SK-N-SH (cell line): ENCODE measurements at regions not wholly inside any gene's neighbourhood (a gene's known extent, or its start where the extent isn't known, plus 50 kb on each side); places are given as distances from the start of the nearest gene placed in this dataset.

Experiments used
- CTCF ChIA-PET: fragments of 300-600, 350-600 bp; formaldehyde crosslinking; extraction: SDS; loops from one replicate; lab custom pipeline; 2021; lab: Yijun Ruan, JAX
- POLR2A ChIA-PET: fragments of 350-600 bp; sonication (Branson Sonifier 250); formaldehyde crosslinking; extraction: SDS; loops from one replicate; lab custom pipeline; 2020; ENCODE audit warnings: antibody characterized with exemption, inconsistent platforms; lab: Yijun Ruan, JAX
- DNase-seq: peaks from one replicate; pipeline ENCODE4 v3.0.0; 2012
- H2AFZ ChIP-seq: fragments of 200-600 bp; sonication (generic); 2 replicates; pipeline ENCODE4 v1.8.1; 2016; ENCODE audit warnings: antibody characterized with exemption, mild to moderate bottlenecking, low read depth
- H3F3A ChIP-seq: fragments of 200-600 bp; sonication (generic); replicated peaks from 2 replicates; pipeline ENCODE3; 2016; ENCODE audit warnings: antibody characterized with exemption, mild to moderate bottlenecking; ENCODE audit not compliant: insufficient read depth
- H3K27ac ChIP-seq, 2 experiments: fragments of 200-500 bp in 1 of 2; fragments of 200-600 bp in 1 of 2; sonication (Bioruptor generic) in 1 of 2; sonication (generic), shearing (Covaris generic) in 1 of 2; 2 replicates each; pipeline versions ENCODE4 v1.5.1 to v1.6.1; 2014 to 2016; ENCODE audit warnings: low read depth in 2 of 2, inconsistent platforms in 1 of 2, low read length in 1 of 2, mild to moderate bottlenecking in 1 of 2, mixed read lengths in 1 of 2
- H3K27me3 ChIP-seq: fragments of 200-600 bp; sonication (generic), shearing (Covaris generic); 2 replicates; pipeline ENCODE4 v1.6.1; 2016; ENCODE audit warnings: mixed run types; ENCODE audit not compliant: insufficient read depth
- H3K36me3 ChIP-seq, 2 experiments: fragments of 200-500 bp in 1 of 2; fragments of 200-600 bp in 1 of 2; sonication (Bioruptor generic) in 1 of 2; sonication (generic) in 1 of 2; replicated peaks in 1 of 2; 2 replicates each; pipeline versions ENCODE3 to v1.5.1; 2014 to 2016; ENCODE audit warnings: low read length in 1 of 2, mild to moderate bottlenecking in 1 of 2; ENCODE audit not compliant: insufficient read depth in 2 of 2, control insufficient read depth in 1 of 2
- H3K4me1 ChIP-seq, 2 experiments: fragments of 200-500 bp in 1 of 2; fragments of 200-600 bp in 1 of 2; sonication (Bioruptor generic) in 1 of 2; sonication (generic), shearing (Covaris generic) in 1 of 2; 2 replicates each; pipeline versions ENCODE4 v1.5.1 to v1.6.1; 2014 to 2016; ENCODE audit warnings: low read depth in 1 of 2, low read length in 1 of 2, mixed run types in 1 of 2; ENCODE audit not compliant: insufficient read depth in 2 of 2, control insufficient read depth in 1 of 2
- H3K4me2 ChIP-seq: fragments of 200-600 bp; sonication (generic), shearing (Covaris generic); 2 replicates; pipeline ENCODE4 v1.6.1; 2017; ENCODE audit warnings: mixed run types
- H3K4me3 ChIP-seq, 2 experiments: fragments of 200-500 bp in 1 of 2; fragments of 200-600 bp in 1 of 2; sonication (Bioruptor generic) in 1 of 2; sonication (generic), shearing (Covaris generic) in 1 of 2; 2 replicates each; pipeline versions ENCODE4 v1.5.1 to v1.8.1; 2014 to 2016; ENCODE audit warnings: low read depth in 2 of 2, inconsistent platforms in 1 of 2, low read length in 1 of 2, mild to moderate bottlenecking in 1 of 2, mixed read lengths in 1 of 2, moderate library complexity in 1 of 2
- H3K79me2 ChIP-seq: fragments of 200-600 bp; sonication (generic); 2 replicates; pipeline ENCODE4 v1.8.1; 2017; ENCODE audit warnings: mild to moderate bottlenecking; ENCODE audit not compliant: insufficient read depth
- H3K9ac ChIP-seq: fragments of 200-600 bp; sonication (generic); 2 replicates; pipeline ENCODE4 v1.6.1; 2017; ENCODE audit warnings: mixed run types
- H3K9me2 ChIP-seq: fragments of 200-600 bp; sonication (generic); 2 replicates; pipeline ENCODE4 v1.6.1; 2017; ENCODE audit warnings: mixed run types
- H3K9me3 ChIP-seq: fragments of 200-600 bp; sonication (generic); 2 replicates; pipeline ENCODE4 v1.6.1; 2017; ENCODE audit warnings: mixed run types, mild to moderate bottlenecking, moderate library complexity
- H4K20me1 ChIP-seq: fragments of 200-600 bp; sonication (generic); 2 replicates; pipeline ENCODE4 v1.6.1; 2017; ENCODE audit warnings: mild to moderate bottlenecking, mixed run types; ENCODE audit not compliant: insufficient read depth
- CHD2 ChIP-seq: fragments of 150-350 bp; IDR thresholded peaks from 2 replicates; pipeline ENCODE4 v1.6.1; 2018; ENCODE audit warnings: low read length; ENCODE audit not compliant: partially characterized antibody
- ELF1 ChIP-seq: IDR thresholded peaks from 2 replicates; pipeline ENCODE4 v1.4.0; 2012
- EP300 ChIP-seq, 2 experiments: IDR thresholded peaks; 2 replicates each; pipeline versions ENCODE4 v1.4.0 to v1.6.1; 2012; ENCODE audit warnings: borderline replicate concordance in 1 of 2, low read depth in 1 of 2, low read length in 1 of 2
- EZH2phosphoT487 ChIP-seq: fragments of 200-600 bp; sonication (generic); IDR thresholded peaks from 2 replicates; pipeline ENCODE4 v1.6.1; 2017; ENCODE audit warnings: low read depth, mixed run types, mild to moderate bottlenecking, antibody characterized with exemption, moderate library complexity, borderline replicate concordance
- FOSL2 ChIP-seq: IDR thresholded peaks from 2 replicates; pipeline ENCODE4 v1.4.0; 2012; ENCODE audit warnings: low read depth, mild to moderate bottlenecking, moderate library complexity, borderline replicate concordance
- FOXJ3 ChIP-seq: sonication (generic); formaldehyde crosslinking; IDR thresholded peaks from 2 replicates; pipeline ENCODE4 v1.5.1; 2020; ENCODE audit warnings: mild to moderate bottlenecking, missing genetic modification reagents
- FOXM1 ChIP-seq: IDR thresholded peaks from 2 replicates; pipeline ENCODE4 v1.4.0; 2012; ENCODE audit warnings: low read depth, mild to moderate bottlenecking
- GABPA ChIP-seq: IDR thresholded peaks from 2 replicates; pipeline ENCODE4 v1.4.0; 2012; ENCODE audit warnings: low read depth, mild to moderate bottlenecking
- JUND ChIP-seq: IDR thresholded peaks from 2 replicates; pipeline ENCODE4 v1.4.0; 2012
- MEF2A ChIP-seq: IDR thresholded peaks from 2 replicates; pipeline ENCODE4 v1.4.0; 2012; ENCODE audit warnings: low read depth, borderline replicate concordance
- MXI1 ChIP-seq: IDR thresholded peaks from 2 replicates; pipeline ENCODE4 v1.6.1; 2012; ENCODE audit warnings: mild to moderate bottlenecking, low read depth, low read length, improper control_type of control experiment
- NFIC ChIP-seq: IDR thresholded peaks from 2 replicates; pipeline ENCODE4 v1.4.0; 2012; ENCODE audit warnings: borderline replicate concordance
- NRF1 ChIP-seq: IDR thresholded peaks from 2 replicates; pipeline ENCODE4 v1.6.1; 2012; ENCODE audit warnings: low read depth, mild to moderate bottlenecking, low read length
- RAD21 ChIP-seq: IDR thresholded peaks from 2 replicates; pipeline ENCODE4 v1.6.1; 2012; ENCODE audit warnings: mild to moderate bottlenecking, low read length
- RFX5 ChIP-seq: IDR thresholded peaks from 2 replicates; pipeline ENCODE4 v1.6.1; 2012; ENCODE audit warnings: mild to moderate bottlenecking, improper control_type of control experiment, low read length
- RXRA ChIP-seq: IDR thresholded peaks from 2 replicates; pipeline ENCODE4 v1.4.0; 2012; ENCODE audit warnings: low read depth, mild to moderate bottlenecking, borderline replicate concordance
- SIN3A ChIP-seq: IDR thresholded peaks from 2 replicates; pipeline ENCODE4 v1.6.1; 2012; ENCODE audit warnings: low read depth, mild to moderate bottlenecking, low read length, moderate library complexity, borderline replicate concordance
- SMC3 ChIP-seq: IDR thresholded peaks from 2 replicates; pipeline ENCODE4 v1.6.1; 2012; ENCODE audit warnings: low read depth, low read length, improper control_type of control experiment
- TAF1 ChIP-seq: IDR thresholded peaks from 2 replicates; pipeline ENCODE4 v1.6.1; 2012; ENCODE audit warnings: low read depth, mild to moderate bottlenecking, low read length, moderate library complexity, borderline replicate concordance
- TCF12 ChIP-seq: IDR thresholded peaks from 2 replicates; pipeline ENCODE4 v1.4.0; 2012
- TEAD4 ChIP-seq: IDR thresholded peaks from 2 replicates; pipeline ENCODE4 v1.4.0; 2012; ENCODE audit warnings: mild to moderate bottlenecking, borderline replicate concordance; ENCODE audit not compliant: insufficient read depth
- WGBS: methylation state at CpG from one replicate; pipeline ENCODE4 v1.1.6; 2017; ENCODE audit warnings: low lambda C conversion rate; 5-methylcytosine and 5-hydroxymethylcytosine counted together
- TF ChIP-seq, protein P1 (sequence below): IDR thresholded peaks from 2 replicates; pipeline ENCODE4 v1.6.1; 2012; ENCODE audit warnings: mild to moderate bottlenecking, low read depth, low read length, moderate library complexity
- TF ChIP-seq, protein P2 (sequence below): IDR thresholded peaks from 2 replicates; pipeline ENCODE4 v1.4.0; 2012; ENCODE audit warnings: low read depth, borderline replicate concordance
- TF ChIP-seq, protein P3 (sequence below): IDR thresholded peaks from 2 replicates; pipeline ENCODE4; 2012
- TF ChIP-seq, protein P4 (sequence below): IDR thresholded peaks from 2 replicates; pipeline ENCODE4 v1.4.0; 2012; ENCODE audit warnings: low read depth, borderline replicate concordance
- TF ChIP-seq, protein P5 (sequence below): fragments of 150-350 bp; IDR thresholded peaks from 2 replicates; pipeline ENCODE4 v1.6.1; 2016; ENCODE audit warnings: mild to moderate bottlenecking, low read depth, low read length
- TF ChIP-seq, protein P6 (sequence below): IDR thresholded peaks from 2 replicates; pipeline ENCODE4 v1.4.0; 2012; ENCODE audit warnings: low read depth

DNA sequence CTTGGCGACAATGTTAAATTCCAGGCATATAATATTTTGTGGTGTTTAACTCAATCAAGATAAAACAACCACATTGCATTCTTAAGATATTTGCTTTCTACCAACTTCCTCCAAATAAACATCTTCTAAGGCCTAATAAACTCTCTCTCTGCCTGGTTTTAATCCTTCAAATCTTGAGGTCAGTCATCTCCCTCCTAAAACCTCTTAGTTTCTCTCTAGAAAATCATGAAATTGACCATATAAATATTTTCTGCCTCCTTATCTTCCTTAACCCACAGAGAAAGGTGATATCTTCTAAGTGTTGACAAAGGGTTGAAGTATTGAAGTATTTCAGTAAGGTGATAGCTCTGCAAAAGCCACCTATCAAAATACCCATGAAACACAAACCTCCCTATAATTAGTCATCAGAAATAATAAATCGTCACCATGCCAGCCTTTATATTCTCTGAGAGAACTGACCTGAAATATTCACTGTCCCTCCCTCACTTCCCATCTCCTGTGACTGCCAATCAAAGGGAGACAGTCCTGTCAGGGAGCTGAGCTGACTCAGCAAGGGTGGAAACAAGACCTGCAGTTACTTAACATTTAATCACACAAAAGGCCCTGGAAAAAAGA, 1261.1 kb downstream of the ROBO1 start:
- Histone ChIP-seq H3K9me3 (no peaks in the 10 kb centered on the region), H3K4me2 (no peak overlapping the region), H3K9me2 (no peaks in the 10 kb centered on the region), H3K4me3 (no peak overlapping the region), H3K4me1 (no peaks in the 10 kb centered on the region), H3K9ac (no peak overlapping the region), H4K20me1 (no peaks in the 10 kb centered on the region), H3F3A (no peaks in the 10 kb centered on the region), H3K27ac (no peak overlapping the region; a peak in 1 of 4 replicates), H3K27me3 (no peaks in the 10 kb centered on the region), H3K79me2 (no peaks in the 10 kb centered on the region), H3K36me3 (no peaks in the 10 kb centered on the region), H2AFZ (no peak overlapping the region)
- POLR2A ChIA-PET, result no interaction called here
- no peak for DNase-seq
- WGBS, result 49% methylated on average over 2 of the region's 2 CpGs
- CTCF ChIA-PET, result no interaction called here
- no peak for TF ChIP-seq TAF1
- no peak for TF ChIP-seq FOXM1
- no peak for TF ChIP-seq SMC3
- no peak for TF ChIP-seq MXI1
- no peak for TF ChIP-seq RFX5
- no peak for TF ChIP-seq NRF1
- no peak for TF ChIP-seq MEF2A
- no peak for TF ChIP-seq SIN3A
- TF ChIP-seq ELF1, result no peak
- TF ChIP-seq, protein P1, sequence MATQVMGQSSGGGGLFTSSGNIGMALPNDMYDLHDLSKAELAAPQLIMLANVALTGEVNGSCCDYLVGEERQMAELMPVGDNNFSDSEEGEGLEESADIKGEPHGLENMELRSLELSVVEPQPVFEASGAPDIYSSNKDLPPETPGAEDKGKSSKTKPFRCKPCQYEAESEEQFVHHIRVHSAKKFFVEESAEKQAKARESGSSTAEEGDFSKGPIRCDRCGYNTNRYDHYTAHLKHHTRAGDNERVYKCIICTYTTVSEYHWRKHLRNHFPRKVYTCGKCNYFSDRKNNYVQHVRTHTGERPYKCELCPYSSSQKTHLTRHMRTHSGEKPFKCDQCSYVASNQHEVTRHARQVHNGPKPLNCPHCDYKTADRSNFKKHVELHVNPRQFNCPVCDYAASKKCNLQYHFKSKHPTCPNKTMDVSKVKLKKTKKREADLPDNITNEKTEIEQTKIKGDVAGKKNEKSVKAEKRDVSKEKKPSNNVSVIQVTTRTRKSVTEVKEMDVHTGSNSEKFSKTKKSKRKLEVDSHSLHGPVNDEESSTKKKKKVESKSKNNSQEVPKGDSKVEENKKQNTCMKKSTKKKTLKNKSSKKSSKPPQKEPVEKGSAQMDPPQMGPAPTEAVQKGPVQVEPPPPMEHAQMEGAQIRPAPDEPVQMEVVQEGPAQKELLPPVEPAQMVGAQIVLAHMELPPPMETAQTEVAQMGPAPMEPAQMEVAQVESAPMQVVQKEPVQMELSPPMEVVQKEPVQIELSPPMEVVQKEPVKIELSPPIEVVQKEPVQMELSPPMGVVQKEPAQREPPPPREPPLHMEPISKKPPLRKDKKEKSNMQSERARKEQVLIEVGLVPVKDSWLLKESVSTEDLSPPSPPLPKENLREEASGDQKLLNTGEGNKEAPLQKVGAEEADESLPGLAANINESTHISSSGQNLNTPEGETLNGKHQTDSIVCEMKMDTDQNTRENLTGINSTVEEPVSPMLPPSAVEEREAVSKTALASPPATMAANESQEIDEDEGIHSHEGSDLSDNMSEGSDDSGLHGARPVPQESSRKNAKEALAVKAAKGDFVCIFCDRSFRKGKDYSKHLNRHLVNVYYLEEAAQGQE, result no peak
- TF ChIP-seq, protein P2, sequence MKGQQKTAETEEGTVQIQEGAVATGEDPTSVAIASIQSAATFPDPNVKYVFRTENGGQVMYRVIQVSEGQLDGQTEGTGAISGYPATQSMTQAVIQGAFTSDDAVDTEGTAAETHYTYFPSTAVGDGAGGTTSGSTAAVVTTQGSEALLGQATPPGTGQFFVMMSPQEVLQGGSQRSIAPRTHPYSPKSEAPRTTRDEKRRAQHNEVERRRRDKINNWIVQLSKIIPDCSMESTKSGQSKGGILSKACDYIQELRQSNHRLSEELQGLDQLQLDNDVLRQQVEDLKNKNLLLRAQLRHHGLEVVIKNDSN, result no peak
- TF ChIP-seq, protein P3, sequence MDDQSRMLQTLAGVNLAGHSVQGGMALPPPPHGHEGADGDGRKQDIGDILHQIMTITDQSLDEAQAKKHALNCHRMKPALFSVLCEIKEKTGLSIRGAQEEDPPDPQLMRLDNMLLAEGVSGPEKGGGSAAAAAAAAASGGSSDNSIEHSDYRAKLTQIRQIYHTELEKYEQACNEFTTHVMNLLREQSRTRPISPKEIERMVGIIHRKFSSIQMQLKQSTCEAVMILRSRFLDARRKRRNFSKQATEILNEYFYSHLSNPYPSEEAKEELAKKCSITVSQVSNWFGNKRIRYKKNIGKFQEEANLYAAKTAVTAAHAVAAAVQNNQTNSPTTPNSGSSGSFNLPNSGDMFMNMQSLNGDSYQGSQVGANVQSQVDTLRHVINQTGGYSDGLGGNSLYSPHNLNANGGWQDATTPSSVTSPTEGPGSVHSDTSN, result peak; percentile 37
- peak; percentile 44; the same call in 1 of the 2 replicates for TF ChIP-seq TEAD4
- no peak for TF ChIP-seq RXRA
- TF ChIP-seq, protein P4, sequence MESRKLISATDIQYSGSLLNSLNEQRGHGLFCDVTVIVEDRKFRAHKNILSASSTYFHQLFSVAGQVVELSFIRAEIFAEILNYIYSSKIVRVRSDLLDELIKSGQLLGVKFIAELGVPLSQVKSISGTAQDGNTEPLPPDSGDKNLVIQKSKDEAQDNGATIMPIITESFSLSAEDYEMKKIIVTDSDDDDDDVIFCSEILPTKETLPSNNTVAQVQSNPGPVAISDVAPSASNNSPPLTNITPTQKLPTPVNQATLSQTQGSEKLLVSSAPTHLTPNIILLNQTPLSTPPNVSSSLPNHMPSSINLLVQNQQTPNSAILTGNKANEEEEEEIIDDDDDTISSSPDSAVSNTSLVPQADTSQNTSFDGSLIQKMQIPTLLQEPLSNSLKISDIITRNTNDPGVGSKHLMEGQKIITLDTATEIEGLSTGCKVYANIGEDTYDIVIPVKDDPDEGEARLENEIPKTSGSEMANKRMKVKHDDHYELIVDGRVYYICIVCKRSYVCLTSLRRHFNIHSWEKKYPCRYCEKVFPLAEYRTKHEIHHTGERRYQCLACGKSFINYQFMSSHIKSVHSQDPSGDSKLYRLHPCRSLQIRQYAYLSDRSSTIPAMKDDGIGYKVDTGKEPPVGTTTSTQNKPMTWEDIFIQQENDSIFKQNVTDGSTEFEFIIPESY, result no peak
- TF ChIP-seq, protein P5, sequence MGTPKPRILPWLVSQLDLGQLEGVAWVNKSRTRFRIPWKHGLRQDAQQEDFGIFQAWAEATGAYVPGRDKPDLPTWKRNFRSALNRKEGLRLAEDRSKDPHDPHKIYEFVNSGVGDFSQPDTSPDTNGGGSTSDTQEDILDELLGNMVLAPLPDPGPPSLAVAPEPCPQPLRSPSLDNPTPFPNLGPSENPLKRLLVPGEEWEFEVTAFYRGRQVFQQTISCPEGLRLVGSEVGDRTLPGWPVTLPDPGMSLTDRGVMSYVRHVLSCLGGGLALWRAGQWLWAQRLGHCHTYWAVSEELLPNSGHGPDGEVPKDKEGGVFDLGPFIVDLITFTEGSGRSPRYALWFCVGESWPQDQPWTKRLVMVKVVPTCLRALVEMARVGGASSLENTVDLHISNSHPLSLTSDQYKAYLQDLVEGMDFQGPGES, result no peak
- TF ChIP-seq GABPA, result no peak
- peak; percentile 27; the same call in 1 of the 2 replicates for TF ChIP-seq NFIC
- no peak for TF ChIP-seq CHD2
- no peak for TF ChIP-seq FOSL2
- TF ChIP-seq RAD21, result no peak
- TF ChIP-seq FOXJ3 (CRISPR knock-in tag), result no peak
- peak; percentile 10 to 24; a peak in 2 of 4 replicates for TF ChIP-seq EP300 (IDR thresholded peaks at IDR 0.05; ENCODE audit: borderline replicate concordance in 1 of 2, low read depth in 1 of 2, low read length in 1 of 2)
- TF ChIP-seq EZH2phosphoT487, result no peak
- peak; percentile 52 for TF ChIP-seq TCF12
- TF ChIP-seq JUND, result no peak
- TF ChIP-seq, protein P6, sequence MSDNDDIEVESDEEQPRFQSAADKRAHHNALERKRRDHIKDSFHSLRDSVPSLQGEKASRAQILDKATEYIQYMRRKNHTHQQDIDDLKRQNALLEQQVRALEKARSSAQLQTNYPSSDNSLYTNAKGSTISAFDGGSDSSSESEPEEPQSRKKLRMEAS, result no peak
